ENCODE measurements at regions not wholly inside any gene's neighbourhood (a gene's known extent, or its start where the extent isn't known, plus 50 kb on each side); places are given as distances from the start of the nearest gene placed in this dataset.
"Not testable (repeated sequence)": the region's sequence is repeated elsewhere in the genome, so short reads cannot be mapped to it uniquely, and the experiment has no call there.

DNA sequence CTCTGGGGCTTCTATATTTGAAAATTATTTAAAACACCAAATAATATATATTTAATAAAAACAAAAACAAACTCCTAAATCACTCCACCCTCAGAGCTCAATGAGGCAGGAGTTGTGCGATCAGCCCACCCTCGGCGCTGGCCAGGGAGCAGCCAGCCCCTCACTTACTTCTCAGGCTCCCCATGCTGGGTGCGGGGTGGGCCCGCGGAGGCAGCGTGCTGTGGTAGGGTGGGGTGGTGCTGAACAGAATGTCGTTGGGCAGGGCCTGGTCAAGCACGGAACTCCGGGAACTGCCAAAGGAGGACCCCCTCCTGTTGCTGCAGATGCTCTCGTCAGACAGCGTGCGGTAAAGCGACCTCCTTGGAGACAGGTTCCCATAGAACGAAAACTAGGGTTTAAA lies 204.5 kb downstream of the SIPA1L2 start:
- no peak for TF ChIP-seq CTCF (IDR thresholded peaks at IDR 0.05; ENCODE audit: low read depth, low read length)
- H3K4me3 ChIP-seq (ENCODE audit: low read depth, low read length), result no peak overlapping the region

- no peak for TF ChIP-seq CTCF (IDR thresholded peaks at IDR 0.05; ENCODE audit: low read depth, low read length)
Measured at GRCh38 chr1:232423591-232423990, 206.3 kb downstream of the SIPA1L2 start.

DNA sequence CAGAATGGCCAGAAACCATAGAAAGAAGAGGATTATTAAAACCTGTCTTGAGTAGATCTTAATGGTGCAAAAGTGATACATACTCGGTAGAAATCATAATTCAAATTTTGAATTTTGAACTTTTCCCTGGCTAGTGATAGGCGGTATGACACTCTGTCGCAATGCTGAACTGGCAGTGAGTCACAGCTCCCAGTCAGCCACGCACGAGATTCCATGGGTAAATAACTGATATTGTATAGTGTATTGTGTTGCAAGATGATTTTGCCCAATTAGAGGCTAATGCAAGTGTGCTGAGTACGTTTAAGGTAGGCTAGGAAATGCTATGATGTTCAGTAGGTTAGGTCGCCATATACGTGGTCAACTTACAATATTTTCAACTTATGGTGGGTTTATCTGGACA lies 207.0 kb downstream of the SIPA1L2 start:
- no peak for TF ChIP-seq CTCF (IDR thresholded peaks at IDR 0.05; ENCODE audit: low read depth, low read length)

More at GRCh38 chr1:232423591-232423990, 206.3 kb downstream of the SIPA1L2 start:
- H3K4me3 ChIP-seq (ENCODE audit: low read depth, low read length), result no peak overlapping the region

DNA sequence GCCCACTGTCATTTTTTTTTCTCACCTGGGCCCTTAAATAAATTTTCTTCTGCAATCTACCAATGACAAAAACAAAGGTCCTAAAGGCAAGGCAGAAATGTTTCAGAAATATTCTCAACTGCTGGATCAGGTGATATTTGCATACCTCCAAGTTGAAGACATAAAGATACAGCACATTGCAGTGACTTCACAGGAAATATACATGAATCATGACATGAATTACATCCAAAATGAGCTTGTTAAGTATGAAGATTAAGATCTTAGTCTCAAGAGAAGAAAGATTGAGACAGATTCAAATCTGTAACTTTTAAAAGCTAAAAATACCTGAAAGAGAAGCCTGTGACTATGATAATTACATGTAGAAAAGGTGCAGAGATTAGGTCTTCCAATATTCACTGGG lies 207.8 kb downstream of the SIPA1L2 start:
- no peak for TF ChIP-seq CTCF (IDR thresholded peaks at IDR 0.05; ENCODE audit: low read depth, low read length)
- no peak overlapping the region for H3K4me3 ChIP-seq (ENCODE audit: low read depth, low read length)

More for the DNA sequence above, 207.0 kb downstream of the SIPA1L2 start:
- no peak overlapping the region for H3K4me3 ChIP-seq (ENCODE audit: low read depth, low read length)

- no peak overlapping the region for H3K4me3 ChIP-seq (ENCODE audit: low read depth, low read length)
- no peak for TF ChIP-seq CTCF (IDR thresholded peaks at IDR 0.05; ENCODE audit: low read depth, low read length)
Measured at GRCh38 chr1:232421143-232421796, 208.7 kb downstream of the SIPA1L2 start.

DNA sequence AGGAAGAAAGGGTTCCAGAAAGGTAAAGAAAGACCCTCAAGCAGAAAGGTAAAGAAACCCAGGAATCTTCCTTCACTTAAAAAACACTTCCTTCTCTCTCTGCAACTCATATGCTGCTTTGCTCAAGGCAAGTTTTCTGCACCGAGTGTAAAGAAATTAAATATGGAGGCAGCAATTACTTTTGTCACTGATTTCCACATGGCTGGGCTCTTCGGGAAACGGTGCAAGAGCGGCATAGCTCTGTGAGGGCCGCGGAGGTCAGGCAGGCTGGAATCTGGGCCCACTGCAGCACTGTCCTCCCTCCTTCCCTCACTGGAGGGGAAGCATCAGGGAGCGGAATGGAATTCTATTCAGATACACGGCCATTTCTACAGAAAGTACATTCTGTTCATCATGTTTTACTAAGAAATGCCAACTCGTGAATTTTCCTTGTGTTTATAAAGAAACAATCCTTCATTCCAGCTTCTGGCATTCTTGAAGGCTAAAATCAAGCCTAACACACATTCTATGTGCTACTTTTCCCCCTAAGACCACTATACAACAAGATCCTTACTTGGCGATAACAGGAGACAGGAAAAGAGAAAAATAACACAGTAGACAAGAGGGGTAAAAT lies 212.2 kb downstream of the SIPA1L2 start:
- TF ChIP-seq CTCF (IDR thresholded peaks at IDR 0.05; ENCODE audit: low read depth, low read length), result no peak
- no peak overlapping the region for H3K4me3 ChIP-seq (ENCODE audit: low read depth, low read length)

GRCh38 chr1:232416026-232416568 lies 213.8 kb downstream of the SIPA1L2 start:
- H3K4me3 ChIP-seq (ENCODE audit: low read depth, low read length), result no peak overlapping the region
- TF ChIP-seq CTCF (IDR thresholded peaks at IDR 0.05; ENCODE audit: low read depth, low read length), result no peak

GRCh38 chr1:232415481-232415880 lies 214.5 kb downstream of the SIPA1L2 start:
- not testable (repeated sequence) for H3K4me3 ChIP-seq (ENCODE audit: low read depth, low read length)

Measured in WI38 (cell line).